COLO668 (cell line): ENCODE measurements at regions not wholly inside any gene's neighbourhood (a gene's known extent, or its start where the extent isn't known, plus 50 kb on each side); places are given as distances from the start of the nearest gene placed in this dataset.
A peak's percentile ranks its signal among the peaks of the same experiment; 100 is the strongest.

Experiments used
- DNase-seq: peaks from one replicate; lab custom pipeline; 2025; ENCODE audit not compliant: unreplicated experiment; lab: John Stamatoyannopoulos, UW

DNA sequence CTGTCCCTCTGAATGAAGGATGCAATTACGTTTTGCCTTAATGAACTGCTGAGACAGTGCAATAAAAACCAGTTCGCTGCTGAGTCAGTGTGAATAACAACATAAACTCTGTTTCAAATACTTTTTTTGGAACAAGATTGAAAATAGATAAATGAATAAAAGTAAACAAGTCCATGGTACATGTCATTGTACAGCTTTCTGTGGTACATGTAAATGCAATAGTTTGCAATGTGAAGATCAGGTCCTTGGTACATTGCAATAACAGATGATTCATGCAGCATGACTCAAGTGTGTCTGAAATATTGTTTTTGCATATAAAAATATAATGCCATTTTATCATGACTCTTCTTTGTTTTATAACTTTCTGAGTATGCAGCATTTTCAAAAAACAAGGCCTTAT, 193.4 kb upstream of the PACRGL start:
- no peak for DNase-seq

DNA sequence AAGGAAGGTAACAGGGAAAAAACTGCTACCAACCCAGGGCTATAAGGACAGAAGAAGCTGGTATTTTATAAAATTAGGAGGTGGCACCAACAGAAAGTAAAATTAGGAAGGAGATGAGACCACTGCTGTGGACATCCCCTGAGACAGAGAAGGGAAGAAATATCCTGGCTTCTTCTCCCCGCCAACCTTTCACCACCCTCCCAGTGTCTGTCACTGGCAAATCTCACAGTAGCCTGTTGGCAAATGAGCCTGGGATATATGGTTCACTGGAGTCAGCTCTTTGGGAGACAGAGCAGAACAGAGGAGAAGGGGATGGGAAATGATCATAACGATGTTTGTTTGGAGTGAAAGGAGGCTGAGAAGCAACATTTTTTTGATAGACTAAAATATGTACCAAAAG, 190.9 kb upstream of the PACRGL start:
- no peak for DNase-seq

DNA sequence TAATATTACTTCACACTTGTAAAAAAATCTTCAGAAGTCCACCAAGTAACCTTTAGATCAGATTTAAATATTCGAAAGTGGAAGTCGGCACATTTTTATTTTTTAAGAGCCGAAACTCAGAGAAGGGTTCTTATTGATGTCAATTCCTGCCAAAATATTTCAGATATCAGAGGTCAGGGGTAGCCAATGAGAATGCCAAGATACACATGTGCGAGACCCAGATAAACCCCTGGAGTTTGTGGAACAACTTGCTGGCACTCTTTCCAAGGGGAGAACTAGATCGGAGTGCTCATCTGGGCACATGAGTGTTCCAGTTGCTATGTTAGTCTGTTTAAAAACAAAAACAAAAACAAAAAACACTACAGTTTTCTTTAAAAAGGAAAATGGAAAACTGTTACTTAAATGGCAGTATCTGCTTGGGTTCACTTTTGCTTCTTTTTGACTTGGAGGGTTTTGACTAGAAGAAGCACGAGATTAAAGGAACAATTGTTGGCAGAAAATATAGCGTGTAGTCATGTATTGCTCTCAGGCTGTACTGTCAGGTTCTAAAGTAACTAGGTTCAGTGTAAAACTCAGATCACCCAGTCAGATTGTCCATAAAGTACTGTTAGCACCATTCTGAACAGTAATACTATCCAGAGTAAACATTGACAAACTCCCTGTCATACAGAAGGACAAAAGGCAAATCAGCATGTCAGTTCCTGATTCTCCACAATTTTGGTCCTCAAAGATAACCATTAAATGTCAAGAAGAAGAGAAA, 188.0 kb upstream of the PACRGL start:
- DNase-seq, result peak; percentile 8

DNA sequence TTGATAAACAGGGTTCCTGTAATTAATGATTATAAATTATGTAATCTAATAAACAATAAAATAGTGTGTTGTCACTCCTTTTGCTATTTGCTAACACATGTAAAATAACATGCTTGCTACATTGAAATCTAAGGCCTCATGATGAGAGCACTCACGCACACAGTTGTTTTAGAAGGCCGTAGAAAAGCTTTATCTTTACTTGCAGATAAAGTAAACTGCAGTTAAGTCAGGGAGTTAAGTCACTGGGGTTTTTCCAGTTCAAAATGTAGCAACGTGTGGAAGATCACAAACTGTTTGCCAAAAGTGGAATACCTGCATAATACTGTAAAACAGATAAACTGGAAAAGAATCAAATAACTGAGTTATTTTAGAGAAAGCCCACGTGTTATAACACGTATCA, 187.3 kb upstream of the PACRGL start:
- no peak for DNase-seq

GRCh38 chr4:20520901-20521300, 179.4 kb upstream of the PACRGL start:
- DNase-seq, result no peak

GRCh38 chr4:20528508-20528907, 171.8 kb upstream of the PACRGL start:
- DNase-seq, result no peak

DNA sequence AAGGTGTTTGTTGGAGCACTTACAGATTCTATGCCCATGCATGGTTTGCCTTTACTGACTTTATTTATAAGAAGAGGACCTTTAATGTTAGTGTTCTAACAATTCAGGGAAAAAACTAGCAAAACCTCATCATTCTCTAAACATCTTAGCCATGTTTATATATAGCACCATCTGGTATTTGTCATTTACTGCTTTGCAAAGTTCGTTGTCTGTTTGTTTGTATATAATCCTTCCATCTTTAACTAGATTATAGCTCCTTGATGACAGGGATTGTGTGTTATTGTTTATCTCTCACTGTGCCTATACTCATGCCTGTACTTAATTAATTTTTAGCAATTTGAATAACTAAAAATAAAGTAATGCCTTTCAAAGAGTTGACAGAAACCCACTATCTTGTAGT, 170.6 kb upstream of the PACRGL start:
- DNase-seq, result no peak

DNA sequence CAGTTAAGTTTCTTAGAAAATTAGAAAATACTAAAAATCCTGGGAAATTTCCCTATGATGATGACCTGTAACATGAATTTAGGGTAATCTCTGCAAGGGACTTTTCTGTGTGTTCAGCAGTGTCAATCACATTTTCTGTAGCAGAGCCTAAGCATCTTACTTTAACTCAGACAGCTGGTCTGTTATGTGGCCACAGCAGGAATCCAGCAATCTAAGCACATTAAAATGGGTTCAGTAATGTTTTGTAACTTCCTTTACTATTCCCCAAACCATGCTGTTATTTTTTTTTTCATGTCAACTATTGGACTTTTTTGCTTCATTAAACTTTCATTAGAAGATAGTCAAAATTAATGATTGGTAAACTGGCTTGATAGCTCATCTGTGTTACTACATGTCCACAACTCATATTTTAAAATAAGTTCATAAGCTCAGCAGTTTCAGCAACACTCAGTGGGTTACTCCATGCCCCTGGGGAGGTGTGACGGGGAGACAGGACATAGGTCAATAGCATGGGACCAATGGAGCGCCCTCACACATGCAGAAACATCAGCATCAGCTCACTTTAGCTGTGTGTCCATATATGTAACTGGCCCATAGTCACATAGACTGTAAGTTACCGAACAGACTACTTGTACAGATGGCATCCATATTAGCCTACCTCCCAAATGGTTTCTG, 168.0 kb upstream of the PACRGL start:
- no peak for DNase-seq

GRCh38 chr4:20532871-20533870, 167.1 kb upstream of the PACRGL start:
- DNase-seq, result no peak

DNA sequence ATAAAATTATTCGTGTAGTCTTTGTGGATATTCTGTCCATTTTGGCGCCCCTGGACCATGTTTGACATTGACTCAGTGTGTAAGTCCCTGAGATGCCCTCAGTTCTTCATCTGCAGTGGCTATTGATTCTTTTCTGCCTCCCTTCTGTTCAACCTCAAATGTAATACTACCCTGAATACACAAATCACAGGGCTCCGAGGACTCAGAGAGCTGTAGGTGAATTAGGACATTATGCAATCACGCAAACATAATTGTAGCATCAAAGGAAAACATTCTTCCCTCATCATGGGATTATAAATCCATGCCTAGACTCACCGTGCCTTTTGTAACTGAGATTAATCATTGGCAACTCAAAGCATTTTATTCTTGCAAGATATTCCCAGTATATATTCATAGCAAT, 161.4 kb upstream of the PACRGL start:
- DNase-seq, result peak; percentile 40

GRCh38 chr4:20543131-20543530, 157.1 kb upstream of the PACRGL start:
- no peak for DNase-seq

DNA sequence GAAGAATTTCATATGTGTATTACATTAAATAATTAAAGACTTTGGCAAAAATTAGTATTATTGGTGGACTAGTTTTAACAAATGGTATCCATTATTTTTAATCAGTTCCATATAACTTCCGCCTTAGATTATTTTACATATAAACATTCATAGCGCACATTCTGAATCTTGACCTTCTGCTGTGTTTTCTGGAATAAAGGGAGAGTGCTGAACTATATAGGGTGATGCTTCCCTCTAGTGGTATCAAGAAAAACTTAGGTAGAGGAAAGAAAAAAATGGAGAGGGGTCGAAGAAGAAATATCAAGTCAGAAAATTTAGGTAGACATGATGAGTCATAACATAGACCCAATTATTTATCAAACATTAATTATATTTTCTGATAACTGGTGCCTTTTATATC, 155.6 kb upstream of the PACRGL start:
- no peak for DNase-seq

DNA sequence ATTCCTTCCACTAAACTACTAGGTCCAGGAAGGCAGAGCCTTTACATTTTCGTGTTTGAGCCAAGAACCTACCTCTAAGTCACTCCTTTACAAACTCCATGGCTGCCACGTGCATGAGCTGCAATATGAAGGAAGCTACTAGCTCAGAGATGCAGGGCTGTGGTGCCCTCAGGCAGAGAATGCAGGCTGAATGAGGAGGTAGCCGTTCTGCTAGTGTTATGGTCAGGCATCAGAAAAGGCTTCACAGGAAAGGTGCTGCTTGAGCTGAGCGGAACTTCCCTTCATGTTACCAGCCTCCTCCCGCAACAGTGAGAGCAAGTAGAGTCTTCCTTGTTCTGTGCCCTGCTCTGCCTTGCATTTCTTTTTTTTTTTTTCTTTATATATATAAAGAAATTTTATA, 148.3 kb upstream of the PACRGL start:
- no peak for DNase-seq

- DNase-seq, result no peak
These were observed 146.1 kb upstream of the PACRGL start for GRCh38 chr4:20554134-20554533.

- DNase-seq, result no peak
These were observed 135.1 kb upstream of the PACRGL start for GRCh38 chr4:20565075-20565721.

- DNase-seq, result no peak
These were observed 129.1 kb upstream of the PACRGL start for GRCh38 chr4:20570981-20571715.

GRCh38 chr4:20572976-20573375, 127.3 kb upstream of the PACRGL start:
- no peak for DNase-seq

GRCh38 chr4:20574986-20575385, 125.3 kb upstream of the PACRGL start:
- DNase-seq, result no peak

DNA sequence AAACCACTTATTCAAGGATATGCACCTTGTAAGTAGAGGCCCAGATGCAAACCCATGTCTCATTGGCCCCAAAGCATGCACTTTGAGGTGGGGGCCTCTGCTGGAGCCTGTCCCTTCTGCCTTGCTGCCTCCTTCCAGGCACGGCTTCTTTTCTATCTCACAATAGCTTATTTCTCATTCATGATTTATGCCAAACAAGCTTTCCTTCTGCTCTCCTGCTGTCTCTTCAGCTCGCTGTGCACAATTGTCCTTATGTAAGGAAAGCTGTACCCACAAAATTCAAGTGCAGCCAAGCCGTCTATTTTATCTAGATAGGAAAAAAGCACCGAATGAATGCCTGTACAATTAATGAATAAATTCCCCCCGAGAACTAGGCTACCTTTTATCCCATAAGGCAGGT, 124.8 kb upstream of the PACRGL start:
- no peak for DNase-seq

- DNase-seq, result no peak
These were observed 123.4 kb upstream of the PACRGL start for GRCh38 chr4:20576861-20577260.
